GM12878 (cell line): ENCODE measurements at regions not wholly inside any gene's neighbourhood (a gene's known extent, or its start where the extent isn't known, plus 50 kb on each side); places are given as distances from the start of the nearest gene placed in this dataset.

Source experiments
- ATAC-seq: fragments of 200-7000 bp; cut with Tn5 transposase; 3 replicates; pipeline ENCODE4 v1.9.1; 2020; ENCODE audit warnings: mild to moderate bottlenecking, moderate library complexity
- BruUV-seq: library from RNA; stranded (reverse); fragments of 400-500 nt; replicated peaks from 2 replicates; lab custom pipeline; 2021; lab: Mats Ljungman, UMichigan
- CTCF ChIA-PET: fragments of 300-600 bp; sonication (Branson Sonifier 250); formaldehyde crosslinking; extraction: SDS; loops from one replicate; lab custom pipeline; 2021; ENCODE audit warnings: inconsistent platforms; lab: Yijun Ruan, JAX
- POLR2A ChIA-PET: fragments of 350-600 bp; formaldehyde crosslinking; extraction: SDS; loops from one replicate; lab custom pipeline; 2021; ENCODE audit warnings: inconsistent platforms; lab: Charles Lee
- RAD21 ChIA-PET: fragments of 300-600 bp; sonication (Branson Sonifier 250); formaldehyde crosslinking; loops from one replicate; lab custom pipeline; 2023; ENCODE audit warnings: antibody characterized with exemption; ENCODE audit not compliant: unreplicated experiment; lab: Charles Lee
- SMC1A ChIA-PET: fragments of 300-600 bp; sonication (Branson Sonifier 250); formaldehyde crosslinking; loops from one replicate; lab custom pipeline; 2023; ENCODE audit not compliant: unreplicated experiment, uncharacterized antibody; lab: Charles Lee
- DNase-seq: peaks from one replicate; pipeline ENCODE4 v3.0.0-alpha.2; 2011; ENCODE audit warnings: low read depth, low spot score
- FAIRE-seq: peaks from 3 replicates; lab custom pipeline; 2011; peaks lifted over from hg19 to GRCh38; lab: Jason Lieb, UNC
- H2AFZ ChIP-seq: 2 replicates; pipeline ENCODE4 v1.6.0; 2011; ENCODE audit warnings: low read depth, low read length, control low read depth; ENCODE audit not compliant: control insufficient read depth
- H3K27ac ChIP-seq: 2 replicates; pipeline ENCODE4 v1.5.1; 2011; ENCODE audit warnings: control low read depth; ENCODE audit not compliant: control insufficient read depth, insufficient read depth
- H3K27me3 ChIP-seq, 2 experiments: replicated peaks in 1 of 2; 2 replicates each; pipeline versions ENCODE4 v1.6.0 to v1.6.1; 2011; ENCODE audit warnings: low read length in 1 of 2; ENCODE audit not compliant: control insufficient read depth in 2 of 2, insufficient read depth in 2 of 2
- H3K36me3 ChIP-seq, 2 experiments: 2 replicates each; pipeline ENCODE4 v1.5.1; 2011; ENCODE audit warnings: low read length in 1 of 2; ENCODE audit not compliant: control insufficient read depth in 2 of 2, insufficient read depth in 2 of 2
- H3K4me1 ChIP-seq: 2 replicates; pipeline ENCODE4 v1.6.1; 2011; ENCODE audit warnings: mild to moderate bottlenecking, low read length, moderate library complexity, mixed read lengths; ENCODE audit not compliant: control insufficient read depth, insufficient read depth
- H3K4me2 ChIP-seq: 2 replicates; pipeline ENCODE4 v1.6.0; 2011; ENCODE audit warnings: control low read depth; ENCODE audit not compliant: control insufficient read depth, insufficient read depth
- H3K4me3 ChIP-seq: fragments of 200-600 bp; sonication (generic); 2 replicates; pipeline ENCODE4 v1.5.1; 2016
- H3K79me2 ChIP-seq: 2 replicates; pipeline ENCODE4 v1.6.0; 2011; ENCODE audit warnings: low read length; ENCODE audit not compliant: control insufficient read depth, insufficient read depth
- H3K9ac ChIP-seq: 2 replicates; pipeline ENCODE4 v1.8.0; 2011; ENCODE audit warnings: low read length, control low read depth, mixed read lengths; ENCODE audit not compliant: control insufficient read depth, insufficient read depth
- H3K9me3 ChIP-seq: replicated peaks from 3 replicates; pipeline ENCODE4 v1.5.1; 2011; ENCODE audit warnings: mild to moderate bottlenecking, low read length; ENCODE audit not compliant: control insufficient read depth, insufficient read depth
- H4K20me1 ChIP-seq: 2 replicates; pipeline ENCODE4 v1.6.0; 2011; ENCODE audit not compliant: control insufficient read depth, insufficient read depth
- CBX5 ChIP-seq: sonication (generic); IDR thresholded peaks from 2 replicates; pipeline ENCODE4 v1.6.1; 2016; ENCODE audit warnings: low read depth, moderate library complexity, mild to moderate bottlenecking, inconsistent platforms
- CEBPZ ChIP-seq: fragments of 150-350 bp; IDR thresholded peaks from 2 replicates; pipeline ENCODE4 v1.6.1; 2016; ENCODE audit warnings: low read depth, low read length
- ELK1 ChIP-seq: IDR thresholded peaks from 2 replicates; pipeline ENCODE4 v1.6.1; 2012; ENCODE audit warnings: low read depth, low read length, improper control_type of control experiment
- HCFC1 ChIP-seq: fragments of 150-350 bp; IDR thresholded peaks from 2 replicates; pipeline ENCODE4 v1.6.1; 2014; ENCODE audit warnings: low read length
- IRF4 ChIP-seq: IDR thresholded peaks from 2 replicates; pipeline ENCODE4 v1.6.1; 2011; ENCODE audit warnings: low read depth, low read length
- MAX ChIP-seq: IDR thresholded peaks from 2 replicates; pipeline ENCODE4 v1.6.1; 2012; ENCODE audit warnings: low read depth, low read length, improper control_type of control experiment
- MXI1 ChIP-seq: fragments of 150-350 bp; IDR thresholded peaks from 2 replicates; pipeline ENCODE4 v1.6.1; 2011; ENCODE audit warnings: low read depth, mild to moderate bottlenecking, inconsistent platforms, low read length, improper control_type of control experiment
- TCF7 ChIP-seq: IDR thresholded peaks from 2 replicates; pipeline ENCODE4 v1.6.1; 2014; ENCODE audit warnings: antibody characterized with exemption, borderline replicate concordance
- USF2 ChIP-seq: IDR thresholded peaks from 2 replicates; pipeline ENCODE4 v1.6.1; 2011; ENCODE audit warnings: low read depth, low read length, improper control_type of control experiment, borderline replicate concordance
- ZBTB33 ChIP-seq: fragments of 450-650 bp; IDR thresholded peaks from 2 replicates; pipeline ENCODE4 v1.6.1; 2017; ENCODE audit warnings: mild to moderate bottlenecking
- WGBS: methylation state at CpG from one replicate; pipeline ENCODE4 v1.1.6; 2016; ENCODE audit warnings: low lambda C conversion rate; ENCODE audit not compliant: insufficient replicate concordance, insufficient coverage; ENCODE audit errors: missing lambda C conversion rate; 5-methylcytosine and 5-hydroxymethylcytosine counted together
- in situ Hi-C: fragments of 300-500 bp; cut with MboI; formaldehyde crosslinking; loops from 9 replicates; pipeline ENCODE4 v1.14.3; 2018; ENCODE audit warnings: mixed read lengths
- intact Hi-C: fragments of 100-400 bp; cut with micrococcal nuclease; formaldehyde crosslinking; loops from one replicate; pipeline ENCODE4 v1.14.2; 2022; ENCODE audit not compliant: unreplicated experiment

- RAD21 ChIA-PET, result no interaction called here
- Histone ChIP-seq H3K27me3 (no peaks in the 10 kb centered on the region), H3K4me2 (no peak overlapping the region), H3K36me3 (no peaks in the 10 kb centered on the region), H3K4me1 (no peaks in the 10 kb centered on the region), H3K79me2 (no peaks in the 10 kb centered on the region), H3K4me3 (no peak overlapping the region), H3K27ac (no peak overlapping the region), H3K9ac (no peak overlapping the region), H2AFZ (no peak overlapping the region), H4K20me1 (no peaks in the 10 kb centered on the region), H3K9me3 (no peaks in the 10 kb centered on the region)
- WGBS, result 0% methylated on average over 1 of the region's 1 CpG
- no peak for DNase-seq
- in situ Hi-C loops (no loop called here), intact Hi-C loops (no loop called here)
- CTCF ChIA-PET, result no interaction called here
- no TSS peak for BruUV-seq
- POLR2A ChIA-PET, result no interaction called here
- no peak for TF ChIP-seq USF2
- ATAC-seq, result no peak
- no peak for FAIRE-seq
- SMC1A ChIA-PET, result no interaction called here
Observed at GRCh38 chr1:214761030-214761429, 158.0 kb downstream of the CENPF start.

- ChIA-PET SMC1A (no interaction called here), CTCF (no interaction called here), RAD21 (no interaction called here), POLR2A (no interaction called here)
- no peaks in the 10 kb centered on the region for H3K4me1 ChIP-seq
- H3K9me3 ChIP-seq, result no peaks in the 10 kb centered on the region
- DNase-seq, result no peak
- no peak overlapping the region for H3K27ac ChIP-seq
- no peak overlapping the region for H3K4me3 ChIP-seq
- no peaks in the 10 kb centered on the region for H4K20me1 ChIP-seq
- H3K9ac ChIP-seq, result no peak overlapping the region
- H3K79me2 ChIP-seq, result no peaks in the 10 kb centered on the region
- H3K27me3 ChIP-seq, result no peaks in the 10 kb centered on the region
- BruUV-seq, result no TSS peak
- H3K36me3 ChIP-seq, result no peaks in the 10 kb centered on the region
- ATAC-seq, result no peak
- in situ Hi-C loops (no loop called here), intact Hi-C loops (no loop called here)
- no peak overlapping the region for H3K4me2 ChIP-seq
- FAIRE-seq, result no peak
- H2AFZ ChIP-seq, result no peak overlapping the region
- TF ChIP-seq TCF7, result no peak
- no peak for TF ChIP-seq CEBPZ
- no peak for TF ChIP-seq HCFC1
- TF ChIP-seq MAX, result no peak
- TF ChIP-seq ELK1, result no peak
- no peak for TF ChIP-seq ZBTB33
- no peak for TF ChIP-seq MXI1
- no peak for TF ChIP-seq IRF4
- no peak for TF ChIP-seq CBX5
Observed at GRCh38 chr1:214762902-214763301, 159.9 kb downstream of the CENPF start.
